ENCODE measurements at regions not wholly inside any gene's neighbourhood (a gene's known extent, or its start where the extent isn't known, plus 50 kb on each side); places are given as distances from the start of the nearest gene placed in this dataset.
A peak's percentile ranks its signal among the peaks of the same experiment; 100 is the strongest.

- no peak for DNase-seq (ENCODE audit: extremely low read depth in 1 of 11, low read depth in 9 of 11, low spot score in 4 of 11)
Observed at GRCh38 chr18:73932976-73933375, 214.7 kb downstream of the FBXO15 start.

DNA sequence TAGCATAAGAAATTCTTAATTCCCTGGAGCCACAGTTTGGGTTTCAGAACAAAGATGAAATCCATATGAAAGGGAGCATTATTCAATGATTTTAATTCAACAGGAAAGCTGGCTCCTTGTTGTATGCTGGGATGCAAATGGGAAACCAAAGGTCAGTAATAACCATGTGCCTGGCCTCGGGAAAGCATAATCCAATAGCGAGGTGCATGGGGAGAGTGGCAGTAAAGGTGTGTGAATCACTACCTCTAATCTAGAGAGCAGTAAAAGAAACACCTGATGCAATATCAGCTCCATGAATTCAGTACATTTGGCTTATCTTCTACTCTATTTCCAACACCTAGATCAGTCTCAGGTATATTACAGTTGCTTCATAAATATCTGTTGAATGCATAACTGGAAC, 220.1 kb downstream of the FBXO15 start:
- DNase-seq (ENCODE audit: extremely low read depth in 1 of 11, low read depth in 9 of 11, low spot score in 4 of 11) = no peak

- no peak for DNase-seq (ENCODE audit: extremely low read depth in 1 of 11, low read depth in 9 of 11, low spot score in 4 of 11)
Observed at GRCh38 chr18:73924836-73925235, 222.8 kb downstream of the FBXO15 start.

DNA sequence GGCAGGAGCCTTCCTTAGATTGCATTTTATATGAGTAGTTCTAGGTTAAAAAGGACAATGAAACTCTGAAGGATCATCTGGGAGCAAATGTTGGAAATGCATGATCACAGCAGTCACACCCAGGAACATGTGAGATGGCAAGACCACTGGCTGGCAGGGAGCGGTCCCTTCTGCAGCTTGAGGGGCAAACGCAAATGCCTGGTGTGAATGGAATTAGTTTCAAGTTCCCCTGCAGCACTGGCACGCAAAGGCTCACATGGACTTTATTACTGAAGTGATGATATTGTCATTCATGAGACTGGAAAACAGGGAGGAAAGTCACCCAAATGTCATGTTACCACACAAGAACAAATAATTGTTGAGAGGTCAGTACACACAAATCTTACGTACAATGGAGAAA, 223.3 kb downstream of the FBXO15 start:
- DNase-seq (ENCODE audit: extremely low read depth in 1 of 11, low read depth in 9 of 11, low spot score in 4 of 11) = no peak

DNA sequence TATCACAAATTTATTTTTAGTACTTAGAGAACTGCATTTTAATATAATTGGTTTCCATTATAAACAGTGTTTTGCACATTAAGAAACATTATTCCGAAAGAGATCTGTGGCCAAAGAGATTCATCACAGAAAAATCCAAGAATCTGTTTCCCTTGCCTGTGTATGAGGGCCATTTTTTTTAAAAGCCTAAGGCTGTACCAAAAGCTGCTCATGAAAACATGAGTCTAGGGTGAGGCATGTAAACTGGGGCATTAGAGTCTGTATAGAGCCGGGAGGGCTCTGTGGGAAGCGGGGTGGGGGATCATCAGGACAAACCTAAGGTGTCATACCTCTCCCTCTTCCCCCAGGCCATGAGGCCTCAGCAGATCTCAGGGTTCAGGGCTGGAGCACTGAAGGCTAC, 223.8 kb downstream of the FBXO15 start:
- no peak for DNase-seq (ENCODE audit: extremely low read depth in 1 of 11, low read depth in 9 of 11, low spot score in 4 of 11)

DNA sequence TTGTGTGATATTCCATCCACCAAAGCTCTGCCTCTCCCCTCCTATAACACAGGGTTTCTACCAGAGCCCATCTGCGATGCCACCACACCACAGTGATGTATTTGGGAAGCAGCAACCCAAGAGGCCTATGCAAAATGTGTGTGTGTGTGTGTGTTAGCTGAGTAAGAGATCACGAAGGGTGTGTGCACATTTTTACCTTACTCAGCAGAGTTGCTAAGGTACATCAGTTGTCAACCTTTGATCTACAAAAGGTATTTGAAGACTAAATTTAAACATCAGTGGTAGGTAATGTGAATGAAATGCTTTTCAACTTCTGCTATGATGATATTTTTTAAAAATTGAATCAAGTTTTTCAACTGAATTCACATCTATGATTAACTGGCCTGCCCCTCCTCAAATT, 227.6 kb downstream of the FBXO15 start:
- DNase-seq (ENCODE audit: extremely low read depth in 1 of 11, low read depth in 9 of 11, low spot score in 4 of 11) = no peak

GRCh38 chr18:73918816-73919215, 228.8 kb downstream of the FBXO15 start:
- no peak for DNase-seq (ENCODE audit: extremely low read depth in 1 of 11, low read depth in 9 of 11, low spot score in 4 of 11)

DNA sequence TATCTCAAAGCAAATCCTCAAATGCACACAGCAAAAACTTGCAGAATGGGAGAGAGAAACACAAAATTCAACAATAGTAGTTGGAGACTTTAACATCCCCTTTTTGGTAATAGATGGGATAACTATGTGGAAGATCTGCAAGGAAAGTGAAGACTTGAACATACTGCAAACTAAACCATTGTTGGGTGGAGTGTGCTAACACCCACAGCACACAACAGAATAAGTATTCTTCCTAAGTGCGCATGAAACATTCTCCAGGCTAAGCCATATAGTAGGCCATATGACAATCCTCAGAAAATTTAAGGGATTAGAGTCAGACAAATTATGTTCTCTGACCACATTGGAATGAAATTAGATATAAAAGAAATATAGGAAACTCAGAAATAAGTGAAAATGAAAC, 230.6 kb downstream of the FBXO15 start:
- DNase-seq (ENCODE audit: extremely low read depth in 1 of 11, low read depth in 9 of 11, low spot score in 4 of 11) = no peak

GRCh38 chr18:73913505-73913904, 234.1 kb downstream of the FBXO15 start:
- no peak for DNase-seq (ENCODE audit: extremely low read depth in 1 of 11, low read depth in 9 of 11, low spot score in 4 of 11)

DNA sequence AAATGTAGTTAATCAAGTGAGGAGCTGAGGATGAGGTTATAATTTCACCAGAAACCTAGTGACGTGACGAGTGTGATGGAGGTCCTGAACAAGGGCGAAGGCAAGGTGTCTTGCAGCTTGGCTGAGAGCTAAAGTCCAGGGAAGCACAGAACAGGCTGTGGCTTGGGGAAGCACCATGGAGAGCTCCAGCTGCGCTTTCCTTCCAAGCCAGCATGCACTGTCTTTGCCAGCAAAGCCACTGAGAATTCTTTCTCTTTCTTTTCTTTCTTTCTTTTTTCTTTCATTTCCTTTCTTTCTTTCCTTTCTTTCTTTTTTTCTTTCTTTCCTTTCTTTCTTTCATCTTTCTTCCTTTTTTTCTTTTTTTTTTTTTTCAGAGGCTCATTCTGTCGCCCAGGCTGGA, 239.3 kb downstream of the FBXO15 start:
- DNase-seq (ENCODE audit: extremely low read depth in 1 of 11, low read depth in 9 of 11, low spot score in 4 of 11) = peak in 10 of 11 donors; percentile 13 to 43 (median 30)

DNA sequence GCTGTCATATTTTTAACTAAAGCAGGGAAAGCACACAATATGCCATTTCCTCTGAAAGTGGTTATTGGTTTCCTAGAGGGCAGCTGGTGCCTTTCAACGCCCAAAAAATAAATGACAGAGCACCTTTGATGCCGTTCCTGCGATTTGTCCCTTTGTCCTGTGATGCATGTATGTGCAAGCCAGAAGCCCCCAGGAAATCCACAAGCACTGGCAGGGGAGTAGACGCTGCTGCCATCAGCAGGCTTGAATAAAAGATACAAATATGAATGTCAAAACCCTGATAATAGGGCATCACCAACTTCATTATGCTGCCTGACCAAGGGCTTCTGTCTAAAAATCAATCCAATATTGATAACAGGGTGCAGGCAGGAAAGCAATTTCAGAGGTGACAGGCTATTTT, 246.1 kb downstream of the FBXO15 start:
- no peak for DNase-seq (ENCODE audit: extremely low read depth in 1 of 11, low read depth in 9 of 11, low spot score in 4 of 11)

DNA sequence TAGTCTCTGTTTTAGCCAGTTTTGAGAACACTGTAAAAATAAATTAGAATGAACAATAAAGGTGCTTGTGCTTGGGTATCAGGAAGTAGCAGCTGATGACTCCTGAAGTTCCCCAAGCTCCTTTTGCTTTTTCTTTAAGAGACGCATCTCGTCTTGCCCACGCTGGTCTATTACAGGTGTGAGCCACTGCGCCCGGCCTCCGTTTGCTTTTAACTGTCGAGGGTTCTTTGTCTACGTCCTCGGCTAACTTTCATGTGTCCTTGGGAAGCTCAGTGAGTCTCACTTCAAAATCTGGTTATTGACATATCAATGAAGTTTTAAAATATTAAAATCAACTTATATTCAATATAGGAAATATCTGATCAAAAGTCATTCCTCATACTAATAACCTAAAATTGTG, 246.5 kb downstream of the FBXO15 start:
- no peak for DNase-seq (ENCODE audit: extremely low read depth in 1 of 11, low read depth in 9 of 11, low spot score in 4 of 11)

DNA sequence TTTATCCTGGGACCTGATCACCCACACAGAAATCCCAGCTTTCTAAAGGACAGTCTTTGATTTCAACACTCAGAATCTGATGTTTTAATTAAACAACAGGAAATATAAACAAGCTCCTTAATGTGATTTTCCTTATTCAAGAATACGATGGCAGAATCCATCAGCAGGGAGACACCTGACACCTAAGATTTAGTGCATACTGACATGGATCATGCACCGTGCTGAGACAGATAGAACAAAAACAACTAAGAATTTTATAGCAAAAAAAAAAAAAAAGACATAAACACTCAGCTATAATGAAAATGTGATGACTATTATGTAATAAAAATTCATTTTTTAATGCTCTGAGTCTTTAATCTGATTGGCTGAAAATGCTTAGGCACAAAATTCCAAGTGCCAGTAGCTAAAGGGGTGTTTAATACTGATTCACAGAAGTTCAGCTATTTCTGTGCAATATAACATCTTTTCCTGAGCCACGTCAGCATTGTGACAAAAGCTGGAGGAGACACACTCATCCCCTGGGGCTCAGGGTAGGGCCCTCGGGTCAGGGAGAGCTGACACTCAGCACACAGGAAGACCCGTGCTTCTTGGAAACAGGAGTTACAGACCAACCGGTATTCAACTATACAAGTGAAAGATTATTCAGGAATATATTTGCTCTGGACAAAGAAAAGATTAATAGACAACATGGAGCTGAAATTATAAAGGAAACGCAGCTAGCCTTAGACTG, 247.4 kb downstream of the FBXO15 start:
- no peak for DNase-seq (ENCODE audit: extremely low read depth in 1 of 11, low read depth in 9 of 11, low spot score in 4 of 11)

DNA sequence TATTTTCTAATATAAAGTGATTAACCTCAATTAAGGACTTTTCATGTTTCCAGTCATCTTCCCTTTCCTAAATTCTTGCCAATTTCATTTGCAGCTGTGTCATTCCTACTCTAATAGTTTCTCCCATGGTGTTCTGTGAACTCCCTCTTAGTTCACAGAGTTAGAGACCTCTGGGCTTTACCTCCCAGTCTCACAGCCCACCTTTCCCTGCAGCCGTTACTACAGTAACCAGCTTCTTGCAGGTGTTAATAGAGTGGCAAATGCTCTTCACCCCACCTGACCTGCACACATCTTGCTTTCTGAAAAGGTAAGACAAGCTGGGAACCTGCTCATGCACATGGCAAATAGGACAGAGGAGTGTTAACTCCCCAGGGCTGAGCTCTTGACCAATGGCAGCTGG, 250.1 kb downstream of the FBXO15 start:
- no peak for DNase-seq (ENCODE audit: extremely low read depth in 1 of 11, low read depth in 9 of 11, low spot score in 4 of 11)

DNA sequence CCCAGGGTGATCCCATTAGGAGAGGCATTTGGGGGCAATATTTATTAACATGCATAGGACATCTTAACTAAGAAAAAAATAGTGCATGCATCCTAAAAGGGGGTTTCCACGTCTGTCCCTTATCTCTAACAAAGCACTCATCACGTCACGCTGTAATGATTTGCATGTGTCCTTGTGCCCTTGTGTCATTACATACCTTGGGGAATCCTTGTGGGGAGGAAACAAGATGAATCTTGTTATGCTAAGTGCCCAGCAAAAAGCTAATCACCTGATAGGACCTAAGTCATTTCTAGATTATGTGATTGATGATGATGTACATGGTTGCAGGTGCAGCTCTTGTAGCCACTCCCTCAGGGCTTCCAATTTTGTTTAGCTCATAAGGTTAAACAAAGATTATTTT, 250.9 kb downstream of the FBXO15 start:
- no peak for DNase-seq (ENCODE audit: extremely low read depth in 1 of 11, low read depth in 9 of 11, low spot score in 4 of 11)

DNA sequence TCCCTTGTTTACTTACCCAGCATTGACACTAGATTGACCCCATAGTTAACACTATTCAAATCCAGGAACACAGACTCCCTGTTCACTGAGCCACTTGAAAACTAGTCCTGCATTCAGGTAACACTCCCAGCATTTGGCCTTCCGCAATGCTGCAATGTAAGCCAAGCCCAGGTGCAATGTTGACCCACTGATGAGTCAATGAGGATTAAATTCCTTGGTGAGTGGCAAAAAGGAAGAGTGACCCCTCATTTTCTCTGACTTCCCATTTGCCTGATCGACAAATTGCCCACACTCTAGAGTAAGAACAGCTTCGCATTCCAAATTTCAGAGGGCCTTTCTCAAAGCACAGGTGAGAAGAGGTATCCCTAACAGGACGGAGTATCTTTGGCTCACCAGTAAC, 251.9 kb downstream of the FBXO15 start:
- DNase-seq (ENCODE audit: extremely low read depth in 1 of 11, low read depth in 9 of 11, low spot score in 4 of 11) = no peak

- no peak for DNase-seq (ENCODE audit: extremely low read depth in 1 of 11, low read depth in 9 of 11, low spot score in 4 of 11)
Observed at GRCh38 chr18:73893880-73894279, 253.8 kb downstream of the FBXO15 start.

DNA sequence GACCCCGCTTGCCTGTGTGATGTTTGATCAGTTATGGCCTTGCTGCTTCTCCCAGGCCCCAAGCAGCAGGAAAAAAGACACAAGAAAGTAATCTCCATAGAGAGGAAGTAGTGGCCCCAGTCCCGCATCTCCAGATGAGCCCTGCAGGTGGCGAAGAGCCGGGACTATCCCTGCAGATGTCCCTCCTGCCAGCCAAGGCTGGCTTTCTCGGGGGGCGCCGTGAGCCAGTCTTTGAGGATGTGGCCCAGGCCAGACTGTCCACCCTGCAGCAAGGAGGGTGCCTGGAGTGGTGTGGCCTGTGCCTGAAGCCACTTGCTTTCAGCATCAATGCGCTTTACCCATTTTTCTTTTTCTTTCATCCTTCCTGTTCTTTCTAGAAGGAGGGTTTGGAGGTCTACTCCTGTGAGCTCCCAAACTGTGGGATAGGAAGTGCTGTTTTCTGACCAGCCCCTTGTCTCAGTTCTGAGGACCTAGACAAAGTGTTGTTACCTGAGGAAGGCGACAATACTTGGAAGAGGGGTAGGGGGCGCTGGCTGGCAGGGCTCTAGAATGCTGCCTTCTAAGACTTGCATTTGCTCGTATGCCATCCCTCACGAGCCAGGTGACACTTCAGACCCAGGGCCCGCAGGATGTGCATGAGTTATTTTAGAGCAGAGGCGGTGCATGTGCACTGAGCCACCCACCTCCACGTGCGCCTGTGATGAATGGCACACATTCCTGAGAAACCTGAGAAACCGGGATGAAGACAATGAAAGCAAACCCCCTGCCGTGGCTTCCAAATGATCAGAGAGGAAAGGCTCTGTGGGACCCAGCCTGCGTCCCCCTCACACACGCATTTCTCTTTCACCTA, 255.8 kb downstream of the FBXO15 start:
- peak in 10 of 11 donors; percentile 18 to 64 (median 36) for DNase-seq (ENCODE audit: extremely low read depth in 1 of 11, low read depth in 9 of 11, low spot score in 4 of 11)

DNA sequence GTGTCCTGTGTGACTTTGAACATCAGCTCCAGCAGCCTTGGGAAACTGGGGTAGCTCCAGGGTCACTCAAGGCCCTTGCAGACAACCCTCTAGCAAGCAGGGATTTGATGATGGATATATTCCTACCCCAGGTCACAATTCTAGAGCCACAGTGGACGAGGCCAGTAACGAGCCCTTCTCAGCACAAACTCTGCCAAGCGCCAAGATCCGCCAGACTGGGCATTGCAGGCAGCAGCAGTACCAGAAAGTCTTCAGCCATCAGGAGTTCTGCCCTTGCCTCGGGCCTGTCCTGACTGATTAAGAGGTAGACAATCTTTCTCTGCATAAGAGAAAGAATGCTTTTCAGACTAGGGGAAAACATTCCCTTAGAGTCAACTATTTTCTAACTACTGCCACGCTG, 259.1 kb downstream of the FBXO15 start:
- DNase-seq (ENCODE audit: extremely low read depth in 1 of 11, low read depth in 9 of 11, low spot score in 4 of 11) = no peak

DNA sequence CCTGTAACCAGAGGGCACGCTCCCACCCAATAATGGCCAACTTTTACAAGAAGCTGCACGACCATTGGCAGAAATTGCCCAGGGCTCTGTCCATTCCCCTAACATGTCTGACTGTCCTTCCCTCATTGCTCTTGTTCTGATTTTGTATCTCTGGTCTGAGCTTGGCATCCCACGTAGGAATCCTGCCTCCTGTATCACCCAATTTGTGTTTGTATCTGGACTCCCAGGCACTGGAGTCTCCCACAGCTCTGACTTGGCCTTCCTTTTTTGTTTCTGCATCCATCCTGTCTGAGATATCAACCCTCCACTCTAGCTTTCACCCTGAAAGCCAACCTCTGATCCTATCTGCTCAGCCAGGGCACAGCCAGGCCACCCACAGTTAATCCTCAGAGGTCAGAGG, 259.8 kb downstream of the FBXO15 start:
- no peak for DNase-seq (ENCODE audit: extremely low read depth in 1 of 11, low read depth in 9 of 11, low spot score in 4 of 11)

GRCh38 chr18:73884868-73885267, 262.8 kb downstream of the FBXO15 start:
- DNase-seq (ENCODE audit: extremely low read depth in 1 of 11, low read depth in 9 of 11, low spot score in 4 of 11) = no peak

Measured in renal cortex interstitium (tissue), 11 donors.